AG10803 (cell line): ENCODE measurements at regions not wholly inside any gene's neighbourhood (a gene's known extent, or its start where the extent isn't known, plus 50 kb on each side); places are given as distances from the start of the nearest gene placed in this dataset.

Experiments
- DNase-seq: peaks from one replicate; pipeline ENCODE4 v3.0.0; 2010; ENCODE audit warnings: low read depth
- H3K4me3 ChIP-seq: 2 replicates; pipeline ENCODE4 v1.5.1; 2011; ENCODE audit warnings: mild to moderate bottlenecking, low read length, control low read depth
- CTCF ChIP-seq: conservative IDR thresholded peaks from 2 replicates; pipeline ENCODE4 v1.5.1; 2011; ENCODE audit warnings: mild to moderate bottlenecking, low read length, control low read depth, inconsistent platforms

- no peak for DNase-seq
- H3K4me3 ChIP-seq = no peak overlapping the region
- no peak for TF ChIP-seq CTCF
Observed at GRCh38 chr9:111179577-111179976, 141.3 kb upstream of the LPAR1 start.

- DNase-seq = peak; percentile 96
- TF ChIP-seq CTCF = no peak
- no peak overlapping the region for H3K4me3 ChIP-seq
Observed at GRCh38 chr9:111178331-111179055, 140.2 kb upstream of the LPAR1 start.

GRCh38 chr9:111176511-111176910 lies 138.2 kb upstream of the LPAR1 start:
- DNase-seq = no peak
- no peak overlapping the region for H3K4me3 ChIP-seq
- TF ChIP-seq CTCF = no peak

- no peak overlapping the region for H3K4me3 ChIP-seq
- no peak for TF ChIP-seq CTCF
- no peak for DNase-seq
Observed at GRCh38 chr9:111175350-111175749, 137.1 kb upstream of the LPAR1 start.

- no peak for DNase-seq
- no peak overlapping the region for H3K4me3 ChIP-seq
- no peak for TF ChIP-seq CTCF
Observed at GRCh38 chr9:111167341-111167740, 129.1 kb upstream of the LPAR1 start.

- peak; percentile 78 for DNase-seq
- no peak for TF ChIP-seq CTCF
- H3K4me3 ChIP-seq = no peak overlapping the region
Observed at GRCh38 chr9:111163716-111164389, 125.6 kb upstream of the LPAR1 start.

- no peak for DNase-seq
- no peak overlapping the region for H3K4me3 ChIP-seq
- no peak for TF ChIP-seq CTCF
Observed at GRCh38 chr9:111162026-111162425, 123.8 kb upstream of the LPAR1 start.
